ENCODE measurements at regions not wholly inside any gene's neighbourhood (a gene's known extent, or its start where the extent isn't known, plus 50 kb on each side); places are given as distances from the start of the nearest gene placed in this dataset.

- no peak overlapping the region for H3K4me2 ChIP-seq (ENCODE audit: insufficient read depth, low read length)
- H3K4me1 ChIP-seq (ENCODE audit: insufficient read depth, low read length) = no peaks in the 10 kb centered on the region
- H3K27ac ChIP-seq (ENCODE audit: low read depth, low read length) = no peak overlapping the region
- H3K36me3 ChIP-seq (ENCODE audit: insufficient read depth, low read length) = no peaks in the 10 kb centered on the region
- no peak for TF ChIP-seq CTCF (IDR thresholded peaks at IDR 0.05; ENCODE audit: extremely low read depth, low read depth, low read length)
- no peaks in the 10 kb centered on the region for H3K27me3 ChIP-seq (ENCODE audit: insufficient read depth, low read length)
- no peak for DNase-seq (ENCODE audit: insufficient read length, low spot score, missing footprints)
- H3K4me3 ChIP-seq (ENCODE audit: insufficient read depth, low read length) = no peak overlapping the region
- no peaks in the 10 kb centered on the region for H3K79me2 ChIP-seq (ENCODE audit: insufficient read depth, low read length)
- no peaks in the 10 kb centered on the region for H3K9me3 ChIP-seq (ENCODE audit: low read depth, low read length)
- H2AFZ ChIP-seq (ENCODE audit: low read length) = no peak overlapping the region
- H4K20me1 ChIP-seq (ENCODE audit: insufficient read depth, low read length) = no peaks in the 10 kb centered on the region
Measured at GRCh38 chr16:61261315-61261714, 774.9 kb downstream of the CDH8 start.

- DNase-seq (ENCODE audit: insufficient read length, low spot score, missing footprints) = no peak
- Histone ChIP-seq H2AFZ (ENCODE audit: low read length) (no peak overlapping the region), H3K79me2 (ENCODE audit: insufficient read depth, low read length) (no peaks in the 10 kb centered on the region), H3K9me3 (ENCODE audit: low read depth, low read length) (no peaks in the 10 kb centered on the region), H3K27me3 (ENCODE audit: insufficient read depth, low read length) (no peaks in the 10 kb centered on the region), H3K27ac (ENCODE audit: low read depth, low read length) (no peak overlapping the region), H3K4me3 (ENCODE audit: insufficient read depth, low read length) (no peak overlapping the region), H3K4me2 (ENCODE audit: insufficient read depth, low read length) (no peak overlapping the region), H3K4me1 (ENCODE audit: insufficient read depth, low read length) (no peaks in the 10 kb centered on the region), H3K36me3 (ENCODE audit: insufficient read depth, low read length) (no peaks in the 10 kb centered on the region), H4K20me1 (ENCODE audit: insufficient read depth, low read length) (no peaks in the 10 kb centered on the region)
- no peak for TF ChIP-seq CTCF (IDR thresholded peaks at IDR 0.05; ENCODE audit: extremely low read depth, low read depth, low read length)
Measured at GRCh38 chr16:61246592-61246991, 789.6 kb downstream of the CDH8 start.

- DNase-seq (ENCODE audit: insufficient read length, low spot score, missing footprints) = no peak
- Histone ChIP-seq H3K4me1 (ENCODE audit: insufficient read depth, low read length) (no peaks in the 10 kb centered on the region), H3K4me2 (ENCODE audit: insufficient read depth, low read length) (no peak overlapping the region), H3K4me3 (ENCODE audit: insufficient read depth, low read length) (no peak overlapping the region), H3K79me2 (ENCODE audit: insufficient read depth, low read length) (no peaks in the 10 kb centered on the region), H3K9me3 (ENCODE audit: low read depth, low read length) (no peaks in the 10 kb centered on the region), H3K36me3 (ENCODE audit: insufficient read depth, low read length) (no peaks in the 10 kb centered on the region), H3K27ac (ENCODE audit: low read depth, low read length) (no peak overlapping the region), H2AFZ (ENCODE audit: low read length) (no peak overlapping the region), H3K27me3 (ENCODE audit: insufficient read depth, low read length) (no peaks in the 10 kb centered on the region), H4K20me1 (ENCODE audit: insufficient read depth, low read length) (no peaks in the 10 kb centered on the region)
- no peak for TF ChIP-seq CTCF (IDR thresholded peaks at IDR 0.05; ENCODE audit: extremely low read depth, low read depth, low read length)
Measured at GRCh38 chr16:61243954-61244353, 792.3 kb downstream of the CDH8 start.

GRCh38 chr16:61237884-61238485, 798.3 kb downstream of the CDH8 start:
- no peak overlapping the region for H3K4me2 ChIP-seq (ENCODE audit: insufficient read depth, low read length)
- no peaks in the 10 kb centered on the region for H3K79me2 ChIP-seq (ENCODE audit: insufficient read depth, low read length)
- no peak for DNase-seq (ENCODE audit: insufficient read length, low spot score, missing footprints)
- H3K27me3 ChIP-seq (ENCODE audit: insufficient read depth, low read length) = no peaks in the 10 kb centered on the region
- H3K36me3 ChIP-seq (ENCODE audit: insufficient read depth, low read length) = no peaks in the 10 kb centered on the region
- no peaks in the 10 kb centered on the region for H3K9me3 ChIP-seq (ENCODE audit: low read depth, low read length)
- no peaks in the 10 kb centered on the region for H3K4me1 ChIP-seq (ENCODE audit: insufficient read depth, low read length)
- no peak overlapping the region for H3K27ac ChIP-seq (ENCODE audit: low read depth, low read length)
- H2AFZ ChIP-seq (ENCODE audit: low read length) = no peak overlapping the region
- TF ChIP-seq CTCF (IDR thresholded peaks at IDR 0.05; ENCODE audit: extremely low read depth, low read depth, low read length) = no peak
- no peak overlapping the region for H3K4me3 ChIP-seq (ENCODE audit: insufficient read depth, low read length)
- no peaks in the 10 kb centered on the region for H4K20me1 ChIP-seq (ENCODE audit: insufficient read depth, low read length)
